KMS-11 (cell line): ENCODE measurements at regions not wholly inside any gene's neighbourhood (a gene's known extent, or its start where the extent isn't known, plus 50 kb on each side); places are given as distances from the start of the nearest gene placed in this dataset.

Experiments
- H2AFZ ChIP-seq: fragments of 200-600 bp; sonication (generic); 2 replicates; pipeline ENCODE4 v1.6.1; 2016; ENCODE audit warnings: antibody characterized with exemption, mixed run types, low read depth
- H3K27ac ChIP-seq: fragments of 200-600 bp; sonication (generic); 2 replicates; pipeline ENCODE4 v1.6.1; 2016; ENCODE audit warnings: mild to moderate bottlenecking, mixed run types
- H3K27me3 ChIP-seq: fragments of 200-600 bp; sonication (generic); 2 replicates; pipeline ENCODE4 v1.6.1; 2017; ENCODE audit warnings: mild to moderate bottlenecking, low read depth, mixed run types, moderate library complexity; ENCODE audit not compliant: insufficient read depth
- H3K36me3 ChIP-seq: fragments of 200-600 bp; sonication (generic); 2 replicates; pipeline ENCODE4 v1.6.1; 2017; ENCODE audit warnings: mild to moderate bottlenecking, mixed run types; ENCODE audit not compliant: insufficient read depth
- H3K4me1 ChIP-seq: fragments of 200-600 bp; sonication (generic); 2 replicates; pipeline ENCODE4 v1.6.1; 2016; ENCODE audit warnings: mild to moderate bottlenecking, low read depth, mixed run types; ENCODE audit not compliant: poor library complexity, severe bottlenecking
- H3K4me2 ChIP-seq: fragments of 200-600 bp; sonication (generic); 2 replicates; pipeline ENCODE4 v1.7.0; 2016; ENCODE audit warnings: mild to moderate bottlenecking, mixed run types
- H3K4me3 ChIP-seq: fragments of 200-600 bp; sonication (generic); IDR thresholded peaks from 2 replicates; pipeline ENCODE4 v1.6.1; 2017; ENCODE audit warnings: low read depth, low read length, mixed read lengths; ENCODE audit not compliant: insufficient read depth
- H3K79me2 ChIP-seq: fragments of 200-600 bp; sonication (generic); 2 replicates; pipeline ENCODE4 v1.6.1; 2016; ENCODE audit warnings: low read depth, mixed run types; ENCODE audit not compliant: insufficient read depth
- H3K9ac ChIP-seq: fragments of 200-600 bp; sonication (generic); 2 replicates; pipeline ENCODE4 v1.6.1; 2016; ENCODE audit warnings: mild to moderate bottlenecking, mixed run types
- H4K20me1 ChIP-seq: fragments of 200-600 bp; sonication (generic); 2 replicates; pipeline ENCODE4 v1.6.1; 2016; ENCODE audit warnings: mild to moderate bottlenecking, mixed run types; ENCODE audit not compliant: insufficient read depth
- CTCF ChIP-seq: fragments of 200-600 bp; sonication (generic); conservative IDR thresholded peaks from 2 replicates; pipeline ENCODE4 v1.6.1; 2017; ENCODE audit warnings: low read depth, mild to moderate bottlenecking, antibody characterized with exemption, low read length, moderate library complexity, mixed read lengths

GRCh38 chr4:136768213-136768924 lies 763.9 kb downstream of the PCDH18 start:
- TF ChIP-seq CTCF = no peak
- no peak overlapping the region for H3K27ac ChIP-seq
- H4K20me1 ChIP-seq = no peaks in the 10 kb centered on the region
- H3K9ac ChIP-seq = no peak overlapping the region
- no peak overlapping the region for H3K4me3 ChIP-seq
- H3K79me2 ChIP-seq = no peaks in the 10 kb centered on the region
- no peak overlapping the region for H2AFZ ChIP-seq
- H3K4me2 ChIP-seq = no peak overlapping the region
- no peaks in the 10 kb centered on the region for H3K4me1 ChIP-seq
- H3K27me3 ChIP-seq = no peaks in the 10 kb centered on the region
- H3K36me3 ChIP-seq = no peaks in the 10 kb centered on the region

- H4K20me1 ChIP-seq = no peaks in the 10 kb centered on the region
- H3K27me3 ChIP-seq = no peaks in the 10 kb centered on the region
- no peaks in the 10 kb centered on the region for H3K36me3 ChIP-seq
- no peaks in the 10 kb centered on the region for H3K79me2 ChIP-seq
- no peak overlapping the region for H2AFZ ChIP-seq
- no peaks in the 10 kb centered on the region for H3K4me1 ChIP-seq
- H3K4me2 ChIP-seq = no peak overlapping the region
- H3K27ac ChIP-seq = no peak overlapping the region
- no peak overlapping the region for H3K9ac ChIP-seq
- no peak overlapping the region for H3K4me3 ChIP-seq
- TF ChIP-seq CTCF = no peak
Observed at GRCh38 chr4:136763919-136764318, 768.4 kb downstream of the PCDH18 start.

GRCh38 chr4:136755531-136755916 lies 776.8 kb downstream of the PCDH18 start:
- Histone ChIP-seq H4K20me1 (no peaks in the 10 kb centered on the region), H3K36me3 (no peaks in the 10 kb centered on the region), H3K4me3 (no peak overlapping the region), H2AFZ (no peak overlapping the region), H3K27me3 (no peaks in the 10 kb centered on the region), H3K4me1 (no peaks in the 10 kb centered on the region), H3K27ac (no peak overlapping the region), H3K9ac (no peak overlapping the region), H3K79me2 (no peaks in the 10 kb centered on the region), H3K4me2 (no peak overlapping the region)
- no peak for TF ChIP-seq CTCF

GRCh38 chr4:136754810-136755530 lies 777.3 kb downstream of the PCDH18 start:
- Histone ChIP-seq H3K4me3 (no peak overlapping the region), H3K27ac (no peak overlapping the region), H4K20me1 (no peaks in the 10 kb centered on the region), H3K4me2 (no peak overlapping the region), H2AFZ (no peak overlapping the region), H3K27me3 (no peaks in the 10 kb centered on the region), H3K4me1 (no peaks in the 10 kb centered on the region), H3K79me2 (no peaks in the 10 kb centered on the region), H3K9ac (no peak overlapping the region), H3K36me3 (no peaks in the 10 kb centered on the region)
- TF ChIP-seq CTCF = no peak
